ENCODE measurements at regions not wholly inside any gene's neighbourhood (a gene's known extent, or its start where the extent isn't known, plus 50 kb on each side); places are given as distances from the start of the nearest gene placed in this dataset.

GRCh38 chrX:39909996-39910395, 187.8 kb downstream of the BCOR start:
- DNase-seq (ENCODE audit: extremely low read depth, low read depth) = no peak
- TF ChIP-seq CTCF (IDR thresholded peaks at IDR 0.05; ENCODE audit: low read depth, low read length) = no peak

- TF ChIP-seq CTCF (IDR thresholded peaks at IDR 0.05; ENCODE audit: low read depth, low read length) = no peak
- no peak for DNase-seq (ENCODE audit: extremely low read depth, low read depth)
Observed at GRCh38 chrX:39910651-39911050, 187.1 kb downstream of the BCOR start.

- no peak for TF ChIP-seq CTCF (IDR thresholded peaks at IDR 0.05; ENCODE audit: low read depth, low read length)
- DNase-seq (ENCODE audit: extremely low read depth, low read depth) = no peak
Observed at GRCh38 chrX:39911278-39911897, 186.4 kb downstream of the BCOR start.

- TF ChIP-seq CTCF (IDR thresholded peaks at IDR 0.05; ENCODE audit: low read depth, low read length) = no peak
- no peak for DNase-seq (ENCODE audit: extremely low read depth, low read depth)
Observed at GRCh38 chrX:39912126-39912525, 185.6 kb downstream of the BCOR start.

- no peak for TF ChIP-seq CTCF (IDR thresholded peaks at IDR 0.05; ENCODE audit: low read depth, low read length)
- DNase-seq (ENCODE audit: extremely low read depth, low read depth) = no peak
Observed at GRCh38 chrX:39915081-39915480, 182.7 kb downstream of the BCOR start.

GRCh38 chrX:39915596-39915995, 182.2 kb downstream of the BCOR start:
- TF ChIP-seq CTCF (IDR thresholded peaks at IDR 0.05; ENCODE audit: low read depth, low read length) = no peak
- no peak for DNase-seq (ENCODE audit: extremely low read depth, low read depth)

- DNase-seq (ENCODE audit: extremely low read depth, low read depth) = no peak
- TF ChIP-seq CTCF (IDR thresholded peaks at IDR 0.05; ENCODE audit: low read depth, low read length) = no peak
Observed at GRCh38 chrX:39921838-39922237, 175.9 kb downstream of the BCOR start.

Data from AG09319 (cell line).